ENCODE measurements at regions not wholly inside any gene's neighbourhood (a gene's known extent, or its start where the extent isn't known, plus 50 kb on each side); places are given as distances from the start of the nearest gene placed in this dataset.

- no peak for TF ChIP-seq CTCF (IDR thresholded peaks at IDR 0.05; ENCODE audit: unreplicated experiment)
- Mint-ChIP-seq H3K27ac (no peak overlapping the region), H3K27me3 (peaks cover 7% of the 10 kb centered on the region), H3K4me3 (ENCODE audit: low read depth) (no peak overlapping the region), H3K36me3 (ENCODE audit: insufficient read depth) (no peaks in the 10 kb centered on the region), H3K4me1 (ENCODE audit: low read depth) (peaks cover 5% of the 10 kb centered on the region), H3K9me3 (ENCODE audit: low read depth) (no peaks in the 10 kb centered on the region)
- no peak for DNase-seq (ENCODE audit: low spot score, unreplicated experiment)
Measured at GRCh38 chr10:42986633-42987032, 90.2 kb upstream of the RET start.

- H3K4me1 Mint-ChIP-seq (ENCODE audit: low read depth) = peaks cover 4% of the 10 kb centered on the region
- H3K27ac Mint-ChIP-seq = no peak overlapping the region
- TF ChIP-seq CTCF (IDR thresholded peaks at IDR 0.05; ENCODE audit: unreplicated experiment) = no peak
- H3K4me3 Mint-ChIP-seq (ENCODE audit: low read depth) = no peak overlapping the region
- H3K36me3 Mint-ChIP-seq (ENCODE audit: insufficient read depth) = no peaks in the 10 kb centered on the region
- DNase-seq (ENCODE audit: low spot score, unreplicated experiment) = peak; percentile 6
- H3K27me3 Mint-ChIP-seq = peaks cover 7% of the 10 kb centered on the region
- H3K9me3 Mint-ChIP-seq (ENCODE audit: low read depth) = no peaks in the 10 kb centered on the region
Measured at GRCh38 chr10:42987121-42987541, 89.7 kb upstream of the RET start.

GRCh38 chr10:42987575-42987974 is 89.3 kb upstream of the RET start:
- no peak for TF ChIP-seq CTCF (IDR thresholded peaks at IDR 0.05; ENCODE audit: unreplicated experiment)
- H3K4me3 Mint-ChIP-seq (ENCODE audit: low read depth) = no peak overlapping the region
- H3K4me1 Mint-ChIP-seq (ENCODE audit: low read depth) = peaks cover 4% of the 10 kb centered on the region
- H3K9me3 Mint-ChIP-seq (ENCODE audit: low read depth) = no peaks in the 10 kb centered on the region
- peaks cover 7% of the 10 kb centered on the region for H3K27me3 Mint-ChIP-seq
- H3K27ac Mint-ChIP-seq = no peak overlapping the region
- no peaks in the 10 kb centered on the region for H3K36me3 Mint-ChIP-seq (ENCODE audit: insufficient read depth)
- no peak for DNase-seq (ENCODE audit: low spot score, unreplicated experiment)

GRCh38 chr10:42988069-42988468 is 88.8 kb upstream of the RET start:
- no peaks in the 10 kb centered on the region for H3K36me3 Mint-ChIP-seq (ENCODE audit: insufficient read depth)
- no peak overlapping the region for H3K4me3 Mint-ChIP-seq (ENCODE audit: low read depth)
- H3K27me3 Mint-ChIP-seq = peaks cover 6% of the 10 kb centered on the region
- H3K27ac Mint-ChIP-seq = no peak overlapping the region
- TF ChIP-seq CTCF (IDR thresholded peaks at IDR 0.05; ENCODE audit: unreplicated experiment) = no peak
- peak; percentile 7 for DNase-seq (ENCODE audit: low spot score, unreplicated experiment)
- H3K4me1 Mint-ChIP-seq (ENCODE audit: low read depth) = peaks cover 3% of the 10 kb centered on the region
- no peaks in the 10 kb centered on the region for H3K9me3 Mint-ChIP-seq (ENCODE audit: low read depth)

- no peaks in the 10 kb centered on the region for H3K9me3 Mint-ChIP-seq (ENCODE audit: low read depth)
- no peaks in the 10 kb centered on the region for H3K36me3 Mint-ChIP-seq (ENCODE audit: insufficient read depth)
- no peak for TF ChIP-seq CTCF (IDR thresholded peaks at IDR 0.05; ENCODE audit: unreplicated experiment)
- no peak overlapping the region for H3K27ac Mint-ChIP-seq
- peaks cover 4% of the 10 kb centered on the region for H3K27me3 Mint-ChIP-seq
- DNase-seq (ENCODE audit: low spot score, unreplicated experiment) = no peak
- no peak overlapping the region for H3K4me3 Mint-ChIP-seq (ENCODE audit: low read depth)
- peaks cover 3% of the 10 kb centered on the region for H3K4me1 Mint-ChIP-seq (ENCODE audit: low read depth)
Measured at GRCh38 chr10:42988517-42989395, 88.1 kb upstream of the RET start.

Data from progenitor cell of endocrine pancreas (in vitro differentiated cells).